ENCODE measurements at regions not wholly inside any gene's neighbourhood (a gene's known extent, or its start where the extent isn't known, plus 50 kb on each side); places are given as distances from the start of the nearest gene placed in this dataset.

DNA sequence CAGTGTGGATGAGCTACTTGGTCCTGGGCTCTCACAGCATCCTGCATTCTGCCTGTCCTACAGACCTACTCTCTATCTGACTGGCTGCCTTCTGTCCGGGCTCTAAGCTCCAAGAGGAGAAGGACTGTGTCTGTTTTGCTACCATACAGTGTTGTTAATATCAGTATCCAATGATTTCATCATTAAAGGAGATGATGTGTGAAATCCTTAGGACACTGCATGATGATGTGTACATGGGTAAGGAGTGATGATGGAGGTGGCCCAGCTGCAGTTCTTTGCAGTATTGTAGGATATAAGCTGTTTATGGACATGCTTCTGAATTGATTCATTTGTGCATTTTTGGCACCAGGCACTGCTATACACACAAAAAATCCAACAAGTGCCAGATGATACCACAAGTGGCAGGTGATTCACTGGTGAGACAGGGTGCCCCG, 536.9 kb upstream of the CDH11 start:
- DNase-seq (ENCODE audit: low read depth in 2 of 2), result peak; percentile 74 to 75
- TF ChIP-seq CTCF (IDR thresholded peaks at IDR 0.05; ENCODE audit: low read depth, low read length), result no peak
- no peak overlapping the region for H3K4me3 ChIP-seq (replicated peaks in 1 of 2; ENCODE audit: low read depth in 2 of 2, low read length in 2 of 2)

GRCh38 chr16:65658349-65658748, 536.5 kb upstream of the CDH11 start:
- DNase-seq (ENCODE audit: low read depth in 2 of 2), result peak; percentile 84 to 87
- no peak for TF ChIP-seq CTCF (IDR thresholded peaks at IDR 0.05; ENCODE audit: low read depth, low read length)
- H3K4me3 ChIP-seq (replicated peaks in 1 of 2; ENCODE audit: low read depth in 2 of 2, low read length in 2 of 2), result no peak overlapping the region

DNA sequence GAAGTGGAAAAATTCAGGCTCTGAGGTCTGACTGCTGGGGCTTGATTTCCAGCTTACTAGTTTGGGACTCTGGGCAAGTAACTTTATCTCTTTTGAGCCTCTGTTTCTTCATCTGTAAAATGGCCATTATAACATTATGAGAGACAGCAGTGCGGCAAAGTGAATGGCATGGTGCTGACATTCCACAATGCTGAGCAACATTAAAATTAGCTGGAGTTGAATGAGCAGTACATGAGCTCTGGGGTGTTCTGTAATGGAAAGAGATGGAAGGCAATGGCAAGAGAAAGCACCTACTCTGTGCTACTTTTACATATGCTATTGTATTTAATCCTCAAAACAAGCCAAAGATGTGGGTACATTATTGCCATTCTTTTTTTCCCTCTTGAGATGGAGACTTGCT, 535.7 kb upstream of the CDH11 start:
- no peak overlapping the region for H3K4me3 ChIP-seq (replicated peaks in 1 of 2; ENCODE audit: low read depth in 2 of 2, low read length in 2 of 2)
- peak in 1 of 2 donors; percentile 11 for DNase-seq (ENCODE audit: low read depth in 2 of 2)
- TF ChIP-seq CTCF (IDR thresholded peaks at IDR 0.05; ENCODE audit: low read depth, low read length), result no peak

- no peak overlapping the region for H3K4me3 ChIP-seq (replicated peaks in 1 of 2; ENCODE audit: low read depth in 2 of 2, low read length in 2 of 2)
- TF ChIP-seq CTCF (IDR thresholded peaks at IDR 0.05; ENCODE audit: low read depth, low read length), result no peak
- DNase-seq (ENCODE audit: low read depth in 2 of 2), result peak in 1 of 2 donors; percentile 16
Measured at GRCh38 chr16:65657071-65657494, 535.2 kb upstream of the CDH11 start.

- no peak for DNase-seq (ENCODE audit: low read depth in 2 of 2)
- H3K4me3 ChIP-seq (replicated peaks in 1 of 2; ENCODE audit: low read depth in 2 of 2, low read length in 2 of 2), result no peak overlapping the region
- TF ChIP-seq CTCF (IDR thresholded peaks at IDR 0.05; ENCODE audit: low read depth, low read length), result no peak
Measured at GRCh38 chr16:65655802-65656201, 533.9 kb upstream of the CDH11 start.

DNA sequence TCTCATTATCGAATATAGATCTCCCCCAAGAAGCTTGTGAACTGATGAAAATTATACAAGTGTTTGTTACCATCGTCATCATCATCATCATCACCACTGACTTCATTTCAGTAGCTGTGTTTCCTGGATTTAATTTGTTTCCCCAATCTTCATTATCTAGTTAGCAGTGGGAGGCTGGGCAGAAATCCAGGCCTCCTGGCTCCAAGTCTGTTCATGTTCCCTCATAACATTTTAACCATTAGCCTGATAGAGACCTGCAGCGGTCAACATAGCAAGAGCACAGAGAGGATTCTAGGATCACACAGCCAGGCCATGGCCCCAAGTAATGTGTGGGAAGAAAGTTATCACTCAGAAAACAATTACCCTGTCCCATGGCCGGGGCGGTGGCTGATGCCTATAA, 526.2 kb upstream of the CDH11 start:
- H3K4me3 ChIP-seq (replicated peaks in 1 of 2; ENCODE audit: low read depth in 2 of 2, low read length in 2 of 2), result no peak overlapping the region
- DNase-seq (ENCODE audit: low read depth in 2 of 2), result no peak
- TF ChIP-seq CTCF (IDR thresholded peaks at IDR 0.05; ENCODE audit: low read depth, low read length), result no peak

DNA sequence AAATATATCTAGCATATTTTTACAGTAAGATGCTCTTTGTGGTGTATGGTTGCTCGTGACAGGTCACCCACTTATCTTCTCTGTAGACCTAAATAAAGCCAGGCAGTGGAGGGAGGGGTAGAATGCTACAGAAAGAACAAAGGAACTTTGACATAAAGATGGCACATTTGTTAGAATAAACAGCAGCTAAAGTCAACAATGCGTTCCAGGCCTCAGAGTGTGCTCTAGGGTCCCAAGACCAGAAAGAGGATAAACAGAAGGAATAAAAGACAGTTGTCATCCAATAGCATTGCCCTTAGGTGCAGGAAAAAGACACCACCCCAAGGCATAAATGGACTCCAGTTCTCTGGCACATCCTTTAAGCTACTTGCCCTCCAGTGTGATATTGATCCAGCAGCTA, 523.0 kb upstream of the CDH11 start:
- DNase-seq (ENCODE audit: low read depth in 2 of 2), result no peak
- no peak for TF ChIP-seq CTCF (IDR thresholded peaks at IDR 0.05; ENCODE audit: low read depth, low read length)
- H3K4me3 ChIP-seq (replicated peaks in 1 of 2; ENCODE audit: low read depth in 2 of 2, low read length in 2 of 2), result no peak overlapping the region

All from cardiac fibroblast (primary cell).